ENCODE measurements at regions not wholly inside any gene's neighbourhood (a gene's known extent, or its start where the extent isn't known, plus 50 kb on each side); places are given as distances from the start of the nearest gene placed in this dataset.
"Not testable (repeated sequence)": the region's sequence is repeated elsewhere in the genome, so short reads cannot be mapped to it uniquely, and the experiment has no call there.

GRCh38 chr5:96483878-96484277, 50.8 kb upstream of the PCSK1 start:
- Mint-ChIP-seq H3K4me1 (ENCODE audit: low read depth) (peaks cover 10% of the 10 kb centered on the region), H3K27ac (ENCODE audit: unreplicated experiment) (no peak overlapping the region), H3K27me3 (ENCODE audit: low read depth) (peaks cover 19% of the 10 kb centered on the region), H3K9me3 (ENCODE audit: low read depth) (no peaks in the 10 kb centered on the region), H3K4me3 (ENCODE audit: unreplicated experiment) (no peak overlapping the region), H3K36me3 (ENCODE audit: low read depth) (no peaks in the 10 kb centered on the region)
- TF ChIP-seq CTCF (IDR thresholded peaks at IDR 0.05), result no peak
- no peak for DNase-seq (ENCODE audit: low spot score)

DNA sequence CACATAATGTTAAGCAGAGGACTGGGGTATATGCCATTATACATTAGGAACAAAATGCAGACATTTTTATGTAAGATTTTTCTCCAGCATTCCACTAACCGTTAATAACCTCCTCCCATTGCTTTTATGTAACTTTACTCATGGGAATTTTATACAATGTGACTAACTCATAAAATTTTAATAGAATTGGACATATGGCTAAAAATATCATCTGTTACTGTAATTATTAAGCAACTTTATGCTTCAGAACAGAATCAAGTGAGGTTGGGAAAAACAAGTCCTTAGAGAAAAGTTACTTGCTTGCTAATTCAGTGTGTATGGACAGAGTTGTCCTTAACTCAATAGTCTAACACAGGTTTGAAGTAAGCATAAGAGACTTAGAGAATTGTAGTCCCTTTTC, 54.8 kb upstream of the PCSK1 start:
- Mint-ChIP-seq H3K4me1 (ENCODE audit: low read depth) (peaks cover 15% of the 10 kb centered on the region), H3K9me3 (ENCODE audit: low read depth) (no peaks in the 10 kb centered on the region), H3K36me3 (ENCODE audit: low read depth) (no peaks in the 10 kb centered on the region), H3K27ac (ENCODE audit: unreplicated experiment) (no peak overlapping the region), H3K27me3 (ENCODE audit: low read depth) (peaks cover 22% of the 10 kb centered on the region), H3K4me3 (ENCODE audit: unreplicated experiment) (no peak overlapping the region)
- no peak for TF ChIP-seq CTCF (IDR thresholded peaks at IDR 0.05)
- DNase-seq (ENCODE audit: low spot score), result no peak

DNA sequence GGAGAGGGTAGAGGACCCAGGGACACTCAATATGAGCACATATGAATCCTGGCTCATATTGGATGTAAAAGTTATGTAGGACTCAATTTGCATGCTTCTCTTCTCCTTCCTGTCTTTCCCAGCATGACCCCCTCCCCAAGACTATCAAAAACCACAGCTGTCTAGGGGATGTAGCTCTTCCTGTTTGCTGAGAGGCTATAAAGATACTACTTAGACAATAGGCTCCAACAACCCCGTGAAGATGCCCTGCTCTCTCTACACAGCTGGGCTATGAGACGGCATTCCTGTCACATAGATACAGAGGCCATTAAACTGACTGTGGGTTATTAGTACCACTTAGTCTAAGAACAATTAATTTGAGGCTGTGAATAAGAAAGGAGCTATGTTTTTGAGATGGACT, 56.5 kb upstream of the PCSK1 start:
- TF ChIP-seq CTCF (IDR thresholded peaks at IDR 0.05), result no peak
- Mint-ChIP-seq H3K36me3 (ENCODE audit: low read depth) (no peaks in the 10 kb centered on the region), H3K4me3 (ENCODE audit: unreplicated experiment) (no peak overlapping the region), H3K4me1 (ENCODE audit: low read depth) (peaks cover 20% of the 10 kb centered on the region), H3K27ac (ENCODE audit: unreplicated experiment) (no peak overlapping the region), H3K27me3 (ENCODE audit: low read depth) (peaks cover 22% of the 10 kb centered on the region), H3K9me3 (ENCODE audit: low read depth) (peaks cover 2% of the 10 kb centered on the region)
- DNase-seq (ENCODE audit: low spot score), result no peak

- H3K4me3 Mint-ChIP-seq (ENCODE audit: unreplicated experiment), result no peak overlapping the region
- H3K27ac Mint-ChIP-seq (ENCODE audit: unreplicated experiment), result no peak overlapping the region
- peaks cover 19% of the 10 kb centered on the region for H3K4me1 Mint-ChIP-seq (ENCODE audit: low read depth)
- peaks cover 3% of the 10 kb centered on the region for H3K9me3 Mint-ChIP-seq (ENCODE audit: low read depth)
- no peak for TF ChIP-seq CTCF (IDR thresholded peaks at IDR 0.05)
- H3K27me3 Mint-ChIP-seq (ENCODE audit: low read depth), result peaks cover 9% of the 10 kb centered on the region
- DNase-seq (ENCODE audit: low spot score), result no peak
- H3K36me3 Mint-ChIP-seq (ENCODE audit: low read depth), result no peaks in the 10 kb centered on the region
Observed at GRCh38 chr5:96492459-96493047, 59.5 kb upstream of the PCSK1 start.

GRCh38 chr5:96493219-96493790, 60.3 kb upstream of the PCSK1 start:
- Mint-ChIP-seq H3K27ac (ENCODE audit: unreplicated experiment) (no peak overlapping the region), H3K9me3 (ENCODE audit: low read depth) (peaks cover 3% of the 10 kb centered on the region), H3K36me3 (ENCODE audit: low read depth) (no peaks in the 10 kb centered on the region), H3K4me1 (ENCODE audit: low read depth) (peaks cover 11% of the 10 kb centered on the region), H3K27me3 (ENCODE audit: low read depth) (peaks cover 10% of the 10 kb centered on the region), H3K4me3 (ENCODE audit: unreplicated experiment) (no peak overlapping the region)
- no peak for TF ChIP-seq CTCF (IDR thresholded peaks at IDR 0.05)
- no peak for DNase-seq (ENCODE audit: low spot score)

DNA sequence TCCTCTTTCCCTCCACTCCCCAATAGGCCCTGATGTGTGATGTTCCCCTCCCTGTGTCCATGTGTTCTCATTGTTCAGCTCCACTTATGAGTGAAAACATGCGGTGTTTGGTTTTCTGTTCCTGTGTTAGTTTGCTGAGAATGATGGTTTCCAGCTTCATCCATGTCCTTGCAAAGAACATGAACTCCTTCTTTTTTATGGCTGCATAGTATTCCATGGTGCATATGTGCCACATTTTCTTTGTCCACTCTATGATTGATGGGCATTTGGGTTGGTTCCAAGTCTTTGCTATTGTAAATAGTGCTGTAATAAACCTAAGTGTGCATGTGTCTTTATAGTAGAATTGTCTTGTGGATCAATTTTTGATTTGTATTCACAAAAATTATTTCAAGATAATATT, 62.4 kb upstream of the PCSK1 start:
- H3K27ac Mint-ChIP-seq (ENCODE audit: unreplicated experiment); H3K27me3 Mint-ChIP-seq (ENCODE audit: low read depth); H3K9me3 Mint-ChIP-seq (ENCODE audit: low read depth); DNase-seq (ENCODE audit: low spot score); H3K36me3 Mint-ChIP-seq (ENCODE audit: low read depth); H3K4me3 Mint-ChIP-seq (ENCODE audit: unreplicated experiment): not testable (repeated sequence)
- peaks cover 10% of the 10 kb centered on the region for H3K4me1 Mint-ChIP-seq (ENCODE audit: low read depth)

- peaks cover 10% of the 10 kb centered on the region for H3K9me3 Mint-ChIP-seq (ENCODE audit: low read depth)
- H3K27ac Mint-ChIP-seq (ENCODE audit: unreplicated experiment); H3K36me3 Mint-ChIP-seq (ENCODE audit: low read depth); H3K4me3 Mint-ChIP-seq (ENCODE audit: unreplicated experiment); DNase-seq (ENCODE audit: low spot score): not testable (repeated sequence)
- H3K27me3 Mint-ChIP-seq (ENCODE audit: low read depth), result peaks cover 16% of the 10 kb centered on the region
- peaks cover 10% of the 10 kb centered on the region for H3K4me1 Mint-ChIP-seq (ENCODE audit: low read depth)
Observed at GRCh38 chr5:96497027-96497426, 64.0 kb upstream of the PCSK1 start.
